ENCODE measurements at regions not wholly inside any gene's neighbourhood (a gene's known extent, or its start where the extent isn't known, plus 50 kb on each side); places are given as distances from the start of the nearest gene placed in this dataset.
A peak's percentile ranks its signal among the peaks of the same experiment; 100 is the strongest.

DNA sequence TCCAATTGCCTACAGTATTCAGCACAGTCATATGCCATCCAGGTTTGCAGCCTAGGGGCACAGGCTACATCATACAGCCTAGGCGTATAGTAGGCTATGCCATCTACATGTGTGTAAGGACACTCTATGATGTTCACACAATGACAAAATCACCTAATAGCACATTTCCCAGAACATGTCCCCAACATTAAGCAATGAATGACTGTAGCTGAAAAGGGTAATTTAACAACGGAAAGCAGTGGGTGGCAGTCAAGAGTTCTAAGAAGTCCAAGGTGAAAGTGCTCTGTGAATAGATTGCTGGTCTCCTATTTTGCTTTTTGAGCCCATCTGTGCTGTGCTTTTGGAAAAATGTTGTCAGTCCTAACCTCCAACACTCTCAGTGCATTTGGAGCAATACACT, 162.6 kb downstream of the KLF6 start:
- H3K4me1 ChIP-seq (ENCODE audit: control insufficient read depth, insufficient read depth, low read length, poor library complexity, severe bottlenecking), result peaks cover 15% of the 10 kb centered on the region
- H3K36me3 ChIP-seq (ENCODE audit: control insufficient read depth, insufficient read depth, low read length), result no peaks in the 10 kb centered on the region
- no peak for ATAC-seq (ENCODE audit: low read depth in 2 of 2)
- Mint-ChIP-seq H3K36me3 (peaks cover 9% of the 10 kb centered on the region), H3K27me3 (no peaks in the 10 kb centered on the region), H3K4me3 (peak overlapping the region in 1 of 4 donors; percentile 9), H3K27ac (no peak overlapping the region), H3K4me1 (peaks cover 12 to 18% (median 16%) of the 10 kb centered on the region in 4 donors), H3K9me3 (peaks cover 0 to 10% (median 0%) of the 10 kb centered on the region in 7 donors)
- H3K9me3 ChIP-seq (ENCODE audit: control insufficient read depth in 2 of 2, low read length in 2 of 2), result peaks cover 0 to 5% of the 10 kb centered on the region in 2 experiments
- no peak overlapping the region for H3K27ac ChIP-seq (ENCODE audit: insufficient read depth, low read length, poor library complexity, severe bottlenecking)
- peak in 1 of 3 donors; percentile 60 for DNase-seq
- peaks cover 2% of the 10 kb centered on the region for H3K27me3 ChIP-seq (ENCODE audit: control insufficient read depth, insufficient read depth, low read length)
- no peak overlapping the region for H3K4me3 ChIP-seq (ENCODE audit: low read depth, low read length)

DNA sequence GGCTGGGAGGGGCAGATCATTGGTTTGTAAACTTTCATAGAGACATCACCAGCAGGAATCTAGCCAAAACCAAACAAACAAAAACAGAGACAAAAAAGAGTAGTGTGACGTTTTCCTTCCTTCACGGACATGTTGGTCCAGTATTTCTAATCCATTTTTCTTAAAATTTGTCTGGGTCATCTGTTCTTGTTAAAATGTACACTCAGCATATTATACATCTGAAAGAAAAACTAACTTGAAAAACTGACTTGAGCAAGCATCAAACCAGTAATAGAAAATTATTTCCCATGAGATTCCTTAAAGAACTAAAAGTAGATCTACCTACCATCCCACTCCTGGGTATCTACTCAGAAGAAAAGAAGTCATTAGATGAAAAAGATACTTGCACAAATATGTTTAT, 164.2 kb downstream of the KLF6 start:
- peaks cover 9% of the 10 kb centered on the region for H3K36me3 Mint-ChIP-seq
- ATAC-seq (ENCODE audit: low read depth in 2 of 2) (no peak), DNase-seq (no peak)
- no peak overlapping the region for H3K27ac Mint-ChIP-seq
- peaks cover 0 to 10% (median 0%) of the 10 kb centered on the region in 7 donors for H3K9me3 Mint-ChIP-seq
- Histone ChIP-seq H3K36me3 (ENCODE audit: control insufficient read depth, insufficient read depth, low read length) (no peaks in the 10 kb centered on the region), H3K9me3 (ENCODE audit: control insufficient read depth in 2 of 2, low read length in 2 of 2) (peaks cover 0 to 5% of the 10 kb centered on the region in 2 experiments), H3K27me3 (ENCODE audit: control insufficient read depth, insufficient read depth, low read length) (peaks cover 2% of the 10 kb centered on the region), H3K4me3 (ENCODE audit: low read depth, low read length) (no peak overlapping the region), H3K27ac (ENCODE audit: insufficient read depth, low read length, poor library complexity, severe bottlenecking) (no peak overlapping the region), H3K4me1 (ENCODE audit: control insufficient read depth, insufficient read depth, low read length, poor library complexity, severe bottlenecking) (peaks cover 15% of the 10 kb centered on the region)
- H3K4me1 Mint-ChIP-seq, result peaks cover 12 to 18% (median 16%) of the 10 kb centered on the region in 4 donors
- no peak overlapping the region for H3K4me3 Mint-ChIP-seq
- H3K27me3 Mint-ChIP-seq, result no peaks in the 10 kb centered on the region

DNA sequence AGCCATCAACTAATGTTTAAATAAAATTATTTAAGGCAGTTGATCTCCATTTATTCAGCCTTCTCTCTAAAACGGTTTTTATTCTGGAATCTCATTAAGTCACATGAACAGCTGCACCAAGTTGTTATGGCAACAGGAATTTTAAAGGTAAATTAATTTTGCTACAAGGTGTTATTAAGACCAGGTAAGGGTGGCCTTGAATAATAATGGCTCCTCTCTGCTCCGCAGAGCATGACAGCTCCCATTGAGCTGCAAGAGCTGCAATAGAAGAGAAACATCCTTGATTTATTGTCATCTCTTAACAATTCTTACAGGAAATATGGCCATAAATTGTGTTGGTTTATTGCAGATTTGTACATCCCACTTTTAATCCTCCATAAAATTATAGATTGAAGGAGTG, 165.8 kb downstream of the KLF6 start:
- peaks cover 9% of the 10 kb centered on the region for H3K36me3 Mint-ChIP-seq
- peaks cover 0 to 10% (median 0%) of the 10 kb centered on the region in 7 donors for H3K9me3 Mint-ChIP-seq
- no peaks in the 10 kb centered on the region for H3K36me3 ChIP-seq (ENCODE audit: control insufficient read depth, insufficient read depth, low read length)
- peaks cover 2% of the 10 kb centered on the region for H3K27me3 ChIP-seq (ENCODE audit: control insufficient read depth, insufficient read depth, low read length)
- peaks cover 15% of the 10 kb centered on the region for H3K4me1 ChIP-seq (ENCODE audit: control insufficient read depth, insufficient read depth, low read length, poor library complexity, severe bottlenecking)
- H3K4me3 ChIP-seq (ENCODE audit: low read depth, low read length), result no peak overlapping the region
- H3K4me1 Mint-ChIP-seq, result peaks cover 12 to 18% (median 16%) of the 10 kb centered on the region in 4 donors
- no peak for ATAC-seq (ENCODE audit: low read depth in 2 of 2)
- peaks cover 0 to 5% of the 10 kb centered on the region in 2 experiments for H3K9me3 ChIP-seq (ENCODE audit: control insufficient read depth in 2 of 2, low read length in 2 of 2)
- no peak overlapping the region for H3K4me3 Mint-ChIP-seq
- H3K27ac ChIP-seq (ENCODE audit: insufficient read depth, low read length, poor library complexity, severe bottlenecking), result no peak overlapping the region
- no peak for DNase-seq
- no peak overlapping the region for H3K27ac Mint-ChIP-seq
- no peaks in the 10 kb centered on the region for H3K27me3 Mint-ChIP-seq

- peaks cover 9% of the 10 kb centered on the region for H3K36me3 Mint-ChIP-seq
- Histone ChIP-seq H3K4me3 (ENCODE audit: low read depth, low read length) (no peak overlapping the region), H3K27ac (ENCODE audit: insufficient read depth, low read length, poor library complexity, severe bottlenecking) (no peak overlapping the region), H3K9me3 (ENCODE audit: control insufficient read depth in 2 of 2, low read length in 2 of 2) (peaks cover 0 to 5% of the 10 kb centered on the region in 2 experiments), H3K27me3 (ENCODE audit: control insufficient read depth, insufficient read depth, low read length) (peaks cover 2% of the 10 kb centered on the region), H3K4me1 (ENCODE audit: control insufficient read depth, insufficient read depth, low read length, poor library complexity, severe bottlenecking) (no peaks in the 10 kb centered on the region), H3K36me3 (ENCODE audit: control insufficient read depth, insufficient read depth, low read length) (no peaks in the 10 kb centered on the region)
- no peak overlapping the region for H3K27ac Mint-ChIP-seq
- H3K4me1 Mint-ChIP-seq, result peaks cover 0 to 3% (median 0%) of the 10 kb centered on the region in 4 donors
- H3K27me3 Mint-ChIP-seq, result peaks cover 5% of the 10 kb centered on the region
- ATAC-seq (ENCODE audit: low read depth in 2 of 2) (no peak), DNase-seq (no peak)
- peaks cover 0 to 15% (median 6%) of the 10 kb centered on the region in 7 donors for H3K9me3 Mint-ChIP-seq
- no peak overlapping the region for H3K4me3 Mint-ChIP-seq
Measured at GRCh38 chr10:3616880-3617279, 168.1 kb downstream of the KLF6 start.

DNA sequence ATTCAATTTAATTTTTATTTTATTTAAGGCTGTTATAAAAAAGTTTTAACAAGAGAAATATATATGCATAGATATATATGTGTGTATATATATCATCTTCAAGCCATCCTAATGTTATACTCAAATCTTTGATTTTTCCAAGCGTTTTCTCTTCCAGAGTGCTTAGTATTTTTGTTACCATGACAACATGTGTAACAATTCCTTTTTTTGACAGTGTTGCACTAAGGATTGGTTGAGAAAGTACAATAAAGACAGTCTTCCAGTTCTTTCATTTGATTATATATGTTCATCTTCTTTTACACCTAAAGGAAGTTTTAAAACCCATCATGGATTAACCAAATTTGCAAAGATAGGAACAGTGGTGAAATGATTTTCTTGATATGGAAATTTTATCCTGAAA, 171.7 kb downstream of the KLF6 start:
- Mint-ChIP-seq H3K27me3 (peaks cover 5% of the 10 kb centered on the region), H3K4me1 (no peaks in the 10 kb centered on the region), H3K36me3 (no peaks in the 10 kb centered on the region), H3K4me3 (no peak overlapping the region), H3K27ac (peak overlapping the region in 1 of 3 donors; percentile 54), H3K9me3 (peaks cover 8 to 34% (median 14%) of the 10 kb centered on the region in 7 donors)
- H3K9me3 ChIP-seq (ENCODE audit: control insufficient read depth in 2 of 2, low read length in 2 of 2), result peaks cover 9 to 10% of the 10 kb centered on the region in 2 experiments
- no peak overlapping the region for H3K27ac ChIP-seq (ENCODE audit: insufficient read depth, low read length, poor library complexity, severe bottlenecking)
- no peak for ATAC-seq (ENCODE audit: low read depth in 2 of 2)
- H3K27me3 ChIP-seq (ENCODE audit: control insufficient read depth, insufficient read depth, low read length), result no peaks in the 10 kb centered on the region
- H3K4me1 ChIP-seq (ENCODE audit: control insufficient read depth, insufficient read depth, low read length, poor library complexity, severe bottlenecking), result no peaks in the 10 kb centered on the region
- no peak overlapping the region for H3K4me3 ChIP-seq (ENCODE audit: low read depth, low read length)
- no peak for DNase-seq
- no peaks in the 10 kb centered on the region for H3K36me3 ChIP-seq (ENCODE audit: control insufficient read depth, insufficient read depth, low read length)

DNA sequence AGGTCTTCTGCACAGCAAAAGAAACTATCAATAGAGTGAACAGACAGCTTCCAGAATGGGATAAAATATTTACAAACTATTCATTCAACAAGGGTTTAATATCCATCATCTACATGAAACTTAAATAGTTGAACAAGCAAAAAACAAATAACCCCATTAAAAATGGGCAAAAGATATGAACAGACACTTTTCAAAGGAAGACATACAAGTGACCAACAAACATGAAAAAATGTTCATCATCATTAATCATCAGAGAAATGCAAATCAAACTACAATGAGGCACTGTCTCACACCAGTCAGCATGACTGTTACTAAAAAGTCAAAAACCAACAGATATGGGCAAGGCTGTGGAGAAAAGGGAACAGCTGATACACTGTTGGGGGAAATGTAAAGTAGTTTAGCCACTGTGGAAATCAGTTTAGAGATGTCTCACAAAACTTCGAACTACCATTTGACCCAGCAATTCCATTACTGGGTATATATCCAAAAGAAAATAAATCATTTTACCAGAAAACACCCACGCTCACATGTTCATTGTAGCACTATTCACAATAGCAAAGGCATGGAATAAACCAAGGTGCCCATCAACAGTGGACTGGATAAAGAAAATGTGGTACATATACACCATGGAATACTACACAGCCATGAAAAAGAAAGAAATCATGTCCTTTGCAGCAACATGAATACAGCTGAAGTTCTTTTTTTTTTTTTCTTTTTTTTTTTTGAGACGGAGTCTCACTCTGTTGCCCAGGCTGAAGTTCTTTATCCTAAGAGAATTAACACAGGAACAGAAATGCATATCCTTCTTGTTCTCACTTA, 172.6 kb downstream of the KLF6 start:
- Histone ChIP-seq H3K9me3 (ENCODE audit: control insufficient read depth in 2 of 2, low read length in 2 of 2) (peaks cover 10 to 18% of the 10 kb centered on the region in 2 experiments), H3K27me3 (ENCODE audit: control insufficient read depth, insufficient read depth, low read length) (no peaks in the 10 kb centered on the region), H3K36me3 (ENCODE audit: control insufficient read depth, insufficient read depth, low read length) (no peaks in the 10 kb centered on the region), H3K27ac (ENCODE audit: insufficient read depth, low read length, poor library complexity, severe bottlenecking) (no peak overlapping the region), H3K4me3 (ENCODE audit: low read depth, low read length) (no peak overlapping the region), H3K4me1 (ENCODE audit: control insufficient read depth, insufficient read depth, low read length, poor library complexity, severe bottlenecking) (no peaks in the 10 kb centered on the region)
- Mint-ChIP-seq H3K9me3 (peaks cover 8 to 43% (median 14%) of the 10 kb centered on the region in 7 donors), H3K36me3 (no peaks in the 10 kb centered on the region), H3K27ac (no peak overlapping the region), H3K27me3 (peaks cover 5% of the 10 kb centered on the region), H3K4me1 (no peaks in the 10 kb centered on the region), H3K4me3 (no peak overlapping the region)
- DNase-seq, result no peak
- no peak for ATAC-seq (ENCODE audit: low read depth in 2 of 2)

DNA sequence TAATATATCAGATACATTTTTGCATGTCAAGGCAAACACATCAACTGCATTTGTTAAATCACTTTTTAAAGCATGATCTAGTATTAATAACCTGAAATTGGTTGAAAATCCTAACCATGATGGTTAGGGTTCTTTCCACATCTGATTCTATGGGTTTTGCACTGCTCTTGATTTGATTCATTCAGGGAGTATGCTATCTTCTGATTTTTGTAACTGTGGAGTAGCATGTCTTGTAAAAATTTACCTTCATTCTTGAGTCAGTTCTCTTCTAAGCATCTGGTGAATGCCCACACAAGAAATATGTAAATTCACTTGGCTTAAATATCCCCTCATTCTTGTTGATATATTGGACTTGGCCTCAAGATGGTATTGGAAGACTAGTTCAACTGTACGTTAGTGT, 178.7 kb downstream of the KLF6 start:
- no peak for DNase-seq
- no peaks in the 10 kb centered on the region for H3K36me3 ChIP-seq (ENCODE audit: control insufficient read depth, insufficient read depth, low read length)
- Mint-ChIP-seq H3K4me1 (peaks cover 0 to 6% (median 3%) of the 10 kb centered on the region in 4 donors), H3K27ac (no peak overlapping the region), H3K27me3 (peaks cover 1% of the 10 kb centered on the region), H3K4me3 (no peak overlapping the region), H3K36me3 (peaks cover 3% of the 10 kb centered on the region), H3K9me3 (peaks cover 6 to 41% (median 14%) of the 10 kb centered on the region in 7 donors)
- H3K4me1 ChIP-seq (ENCODE audit: control insufficient read depth, insufficient read depth, low read length, poor library complexity, severe bottlenecking), result no peaks in the 10 kb centered on the region
- no peaks in the 10 kb centered on the region for H3K27me3 ChIP-seq (ENCODE audit: control insufficient read depth, insufficient read depth, low read length)
- ATAC-seq (ENCODE audit: low read depth in 2 of 2), result no peak
- peaks cover 10 to 21% of the 10 kb centered on the region in 2 experiments for H3K9me3 ChIP-seq (ENCODE audit: control insufficient read depth in 2 of 2, low read length in 2 of 2)
- H3K27ac ChIP-seq (ENCODE audit: insufficient read depth, low read length, poor library complexity, severe bottlenecking), result no peak overlapping the region
- no peak overlapping the region for H3K4me3 ChIP-seq (ENCODE audit: low read depth, low read length)

DNA sequence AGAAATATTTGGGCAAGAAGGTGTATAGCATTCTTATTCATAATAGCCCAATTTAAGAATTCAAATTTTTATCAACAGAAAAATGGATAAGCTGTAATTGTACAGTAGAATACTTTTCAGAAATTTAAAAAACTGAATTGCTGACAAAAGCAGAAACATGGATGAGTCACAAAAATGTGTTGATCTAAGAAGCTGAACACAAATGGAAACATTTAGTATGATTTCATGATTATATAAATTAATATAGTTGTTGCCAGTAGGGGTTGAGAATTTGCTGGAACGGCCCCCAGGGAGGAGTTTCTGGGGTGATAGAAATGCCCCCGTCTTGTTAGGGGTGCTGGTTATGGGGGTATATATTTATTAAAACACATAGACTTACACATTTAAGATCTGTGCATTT, 179.1 kb downstream of the KLF6 start:
- Histone ChIP-seq H3K27me3 (ENCODE audit: control insufficient read depth, insufficient read depth, low read length) (no peaks in the 10 kb centered on the region), H3K4me3 (ENCODE audit: low read depth, low read length) (no peak overlapping the region), H3K36me3 (ENCODE audit: control insufficient read depth, insufficient read depth, low read length) (no peaks in the 10 kb centered on the region), H3K4me1 (ENCODE audit: control insufficient read depth, insufficient read depth, low read length, poor library complexity, severe bottlenecking) (no peaks in the 10 kb centered on the region), H3K27ac (ENCODE audit: insufficient read depth, low read length, poor library complexity, severe bottlenecking) (no peak overlapping the region), H3K9me3 (ENCODE audit: control insufficient read depth in 2 of 2, low read length in 2 of 2) (peaks cover 10 to 21% of the 10 kb centered on the region in 2 experiments)
- no peak for DNase-seq
- Mint-ChIP-seq H3K4me3 (no peak overlapping the region), H3K4me1 (peaks cover 0 to 6% (median 3%) of the 10 kb centered on the region in 4 donors), H3K27me3 (peaks cover 5% of the 10 kb centered on the region), H3K27ac (no peak overlapping the region), H3K9me3 (peaks cover 4 to 36% (median 14%) of the 10 kb centered on the region in 7 donors), H3K36me3 (peaks cover 3% of the 10 kb centered on the region)
- no peak for ATAC-seq (ENCODE audit: low read depth in 2 of 2)
